T-helper 2 cell (primary cell): ENCODE measurements at regions not wholly inside any gene's neighbourhood (a gene's known extent, or its start where the extent isn't known, plus 50 kb on each side); places are given as distances from the start of the nearest gene placed in this dataset.
"Not testable (repeated sequence)": the region's sequence is repeated elsewhere in the genome, so short reads cannot be mapped to it uniquely, and the experiment has no call there.

Experiments
- DNase-seq, 5 experiments: peaks; one replicate each; pipeline versions ENCODE4 v3.0.0 to v3.0.0-alpha.2; 2012 to 2022

GRCh38 chr1:172717722-172718465 lies 59.0 kb downstream of the FASLG start:
- no peak for DNase-seq

GRCh38 chr1:172719066-172719627 lies 60.2 kb downstream of the FASLG start:
- no peak for DNase-seq

GRCh38 chr1:172719694-172720138 lies 60.8 kb downstream of the FASLG start:
- peak in 2 of 5 experiments; percentile 27 to 53 for DNase-seq

GRCh38 chr1:172720339-172720738 lies 61.4 kb downstream of the FASLG start:
- no peak for DNase-seq

GRCh38 chr1:172723251-172723650 lies 64.3 kb downstream of the FASLG start:
- no peak for DNase-seq

GRCh38 chr1:172724232-172724631 lies 65.3 kb downstream of the FASLG start:
- DNase-seq = no peak

GRCh38 chr1:172724765-172725613 lies 66.1 kb downstream of the FASLG start:
- peak in 1 of 5 experiments; percentile 27 for DNase-seq

GRCh38 chr1:172726740-172727139 lies 67.8 kb downstream of the FASLG start:
- DNase-seq = no peak

GRCh38 chr1:172727275-172727857 lies 68.5 kb downstream of the FASLG start:
- DNase-seq = no peak

GRCh38 chr1:172727956-172728603 lies 69.2 kb downstream of the FASLG start:
- peak in 2 of 5 experiments; percentile 28 to 75 for DNase-seq

- not testable (repeated sequence) for DNase-seq
Measured at GRCh38 chr1:172728705-172729104, 69.8 kb downstream of the FASLG start.

- DNase-seq = no peak
Measured at GRCh38 chr1:172732427-172732826, 73.5 kb downstream of the FASLG start.

- DNase-seq = no peak
Measured at GRCh38 chr1:172733815-172734214, 74.9 kb downstream of the FASLG start.

GRCh38 chr1:172738389-172738788 lies 79.5 kb downstream of the FASLG start:
- DNase-seq = no peak

- peak in 2 of 5 experiments; percentile 23 to 51 for DNase-seq
Measured at GRCh38 chr1:172742599-172743500, 83.9 kb downstream of the FASLG start.

- peak in 2 of 5 experiments; percentile 10 to 78 for DNase-seq
Measured at GRCh38 chr1:172745014-172745413, 86.1 kb downstream of the FASLG start.

- peak in 2 of 5 experiments; percentile 62 to 78 for DNase-seq
Measured at GRCh38 chr1:172746091-172746949, 87.4 kb downstream of the FASLG start.

- DNase-seq = no peak
Measured at GRCh38 chr1:172748201-172748600, 89.3 kb downstream of the FASLG start.

- no peak for DNase-seq
Measured at GRCh38 chr1:172751683-172752082, 92.8 kb downstream of the FASLG start.

GRCh38 chr1:172753964-172754363 lies 95.1 kb downstream of the FASLG start:
- DNase-seq = no peak
